ENCODE measurements at regions not wholly inside any gene's neighbourhood (a gene's known extent, or its start where the extent isn't known, plus 50 kb on each side); places are given as distances from the start of the nearest gene placed in this dataset.

- Histone ChIP-seq H3K4me1 (replicated peaks in 1 of 2; ENCODE audit: control insufficient read depth in 2 of 2, insufficient read depth in 2 of 2, low read length in 2 of 2) (no peaks in the 10 kb centered on the region), H3K27ac (ENCODE audit: extremely low read depth, low read depth, low read length) (no peak overlapping the region), H2AFZ (ENCODE audit: low read depth, low read length) (no peak overlapping the region), H4K20me1 (replicated peaks; ENCODE audit: control insufficient read depth, insufficient read depth, low read length) (no peaks in the 10 kb centered on the region), H3K27me3 (ENCODE audit: control insufficient read depth in 2 of 2, insufficient read depth in 2 of 2, low read length in 2 of 2) (no peaks in the 10 kb centered on the region), H3K4me3 (no peak overlapping the region), H3K4me2 (ENCODE audit: insufficient read depth, low read length) (no peak overlapping the region), H3K36me3 (ENCODE audit: control insufficient read depth, insufficient read depth, low read length) (no peaks in the 10 kb centered on the region), H3K9ac (ENCODE audit: insufficient read depth in 1 of 2, low read depth in 2 of 2, low read length in 2 of 2) (no peak overlapping the region), H3K79me2 (ENCODE audit: control insufficient read depth, insufficient read depth, low read length) (no peaks in the 10 kb centered on the region), H3K9me1 (ENCODE audit: control insufficient read depth, insufficient read depth, low read length) (no peaks in the 10 kb centered on the region), H3K9me3 (replicated peaks; ENCODE audit: control insufficient read depth, insufficient read depth, low read depth, low read length) (no peaks in the 10 kb centered on the region)
- ATAC-seq (no peak), FAIRE-seq (no peak), DNase-seq (ENCODE audit: extremely low read depth in 1 of 4, low spot score in 3 of 4) (no peak)
- intact Hi-C loops (cut with micrococcal nuclease) (no loop called here), in situ Hi-C loops (cut with MboI) (no loop called here)
- WGBS (ENCODE audit: insufficient coverage, low coverage, missing lambda C conversion rate) = 0% methylated on average over 1 of the region's 1 CpG
- POLR2A ChIA-PET = no interaction called here
- no TSS peak for BruUV-seq (replicated peaks)
- CTCF ChIA-PET (ENCODE audit: low intra/inter-chr PET ratio) = no interaction called here
- TF ChIP-seq RBM34 (IDR thresholded peaks at IDR 0.05; ENCODE audit: borderline replicate concordance, insufficient read depth, low read length) = no peak
Measured at GRCh38 chr6:117191448-117191847, 73.9 kb upstream of the VGLL2 start.

- no peak for TF ChIP-seq PRMT5 (CRISPR knock-in tag; IDR thresholded peaks at IDR 0.05)
- intact Hi-C loops (cut with micrococcal nuclease) (no loop called here), in situ Hi-C loops (cut with MboI) (no loop called here)
- CTCF ChIA-PET (ENCODE audit: low intra/inter-chr PET ratio) = no interaction called here
- DNase-seq (ENCODE audit: extremely low read depth in 1 of 4, low spot score in 3 of 4) = no peak
- H3K79me2 ChIP-seq (ENCODE audit: control insufficient read depth, insufficient read depth, low read length) = no peaks in the 10 kb centered on the region
- no peaks in the 10 kb centered on the region for H3K27me3 ChIP-seq (ENCODE audit: control insufficient read depth in 2 of 2, insufficient read depth in 2 of 2, low read length in 2 of 2)
- 0% methylated on average over 2 of the region's 2 CpGs for WGBS (ENCODE audit: insufficient coverage, low coverage, missing lambda C conversion rate)
- H3K9me3 ChIP-seq (replicated peaks; ENCODE audit: control insufficient read depth, insufficient read depth, low read depth, low read length) = no peaks in the 10 kb centered on the region
- no TSS peak for BruUV-seq (replicated peaks)
- ATAC-seq = no peak
- H3K27ac ChIP-seq (ENCODE audit: extremely low read depth, low read depth, low read length) = no peak overlapping the region
- H3K9me1 ChIP-seq (ENCODE audit: control insufficient read depth, insufficient read depth, low read length) = no peaks in the 10 kb centered on the region
- no peaks in the 10 kb centered on the region for H3K36me3 ChIP-seq (ENCODE audit: control insufficient read depth, insufficient read depth, low read length)
- no peak overlapping the region for H3K4me2 ChIP-seq (ENCODE audit: insufficient read depth, low read length)
- no peaks in the 10 kb centered on the region for H4K20me1 ChIP-seq (replicated peaks; ENCODE audit: control insufficient read depth, insufficient read depth, low read length)
- no peak overlapping the region for H3K9ac ChIP-seq (ENCODE audit: insufficient read depth in 1 of 2, low read depth in 2 of 2, low read length in 2 of 2)
- FAIRE-seq = no peak
- H3K4me3 ChIP-seq = no peak overlapping the region
- POLR2A ChIA-PET = no interaction called here
- no peak overlapping the region for H2AFZ ChIP-seq (ENCODE audit: low read depth, low read length)
- H3K4me1 ChIP-seq (replicated peaks in 1 of 2; ENCODE audit: control insufficient read depth in 2 of 2, insufficient read depth in 2 of 2, low read length in 2 of 2) = no peaks in the 10 kb centered on the region
Measured at GRCh38 chr6:117194271-117194670, 71.1 kb upstream of the VGLL2 start.
